Right lobe of liver (tissue), 4 donors: ENCODE measurements at regions not wholly inside any gene's neighbourhood (a gene's known extent, or its start where the extent isn't known, plus 50 kb on each side); places are given as distances from the start of the nearest gene placed in this dataset.

Experiments
- CTCF ChIP-seq, 4 donors: fragments of 200-600 bp in 3 of 4; fragments of 450-650 bp in 1 of 4; IDR thresholded peaks; one replicate each; pipeline versions ENCODE4 v1.5.1 to v1.8.0; 2016 to 2022; ENCODE audit warnings: antibody characterized with exemption in 4 of 4, mild to moderate bottlenecking in 2 of 4
- POLR2A ChIP-seq: fragments of 450-650 bp; IDR thresholded peaks from one replicate; pipeline ENCODE4 v1.6.1; 2017; ENCODE audit warnings: antibody characterized with exemption, mild to moderate bottlenecking
- donor health status: DM: no; HTN: no; CAD: no.
- donor health status: DM: no; HTN: no; CAD: no.
- donor health status: DM: no; HTN: yes; CAD: no.

DNA sequence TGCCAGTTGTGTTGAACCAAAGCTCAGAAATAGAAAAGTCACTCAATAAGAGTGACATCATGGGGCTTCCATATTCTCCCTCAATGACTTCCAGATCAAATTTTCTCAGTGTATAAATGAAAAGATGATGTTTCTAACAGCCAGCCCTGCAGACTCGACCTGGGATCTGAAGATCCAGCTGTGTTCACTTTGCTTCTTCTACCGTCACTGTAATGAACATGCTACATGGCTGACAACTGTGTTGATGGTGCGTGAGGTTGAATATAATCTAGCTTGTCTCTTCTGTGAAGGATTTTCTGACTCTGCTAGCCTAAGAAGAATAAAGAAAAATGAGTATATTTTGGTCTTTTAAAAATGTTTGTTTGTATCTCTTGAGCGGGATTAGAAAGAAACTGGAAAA, 577.8 kb downstream of the ETNK1 start:
- TF ChIP-seq CTCF (IDR thresholded peaks at IDR 0.05): no peak
- no peak for TF ChIP-seq POLR2A
